ENCODE measurements at regions not wholly inside any gene's neighbourhood (a gene's known extent, or its start where the extent isn't known, plus 50 kb on each side); places are given as distances from the start of the nearest gene placed in this dataset.
"Not testable (repeated sequence)": the region's sequence is repeated elsewhere in the genome, so short reads cannot be mapped to it uniquely, and the experiment has no call there.

DNA sequence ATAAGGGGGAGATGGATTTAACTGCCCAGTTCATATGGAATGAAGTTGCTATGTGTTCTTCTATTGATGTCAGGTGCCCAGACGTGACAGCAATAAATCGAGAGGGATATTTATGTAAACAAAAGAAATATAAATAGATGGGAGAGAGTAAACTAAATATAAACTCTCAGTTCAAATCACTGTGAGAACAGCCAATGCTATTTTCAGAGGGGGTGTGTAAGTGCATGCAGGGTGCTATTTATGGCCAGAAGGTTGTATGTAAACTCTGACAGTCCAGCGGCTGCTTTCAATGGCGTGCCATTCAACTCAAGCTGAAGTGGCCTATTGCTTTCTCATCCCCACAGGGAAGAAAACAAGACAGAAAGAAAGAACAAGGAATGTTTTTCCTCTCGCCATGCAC is 127.2 kb downstream of the KCNA5 start:
- no peak for TF ChIP-seq POLR2AphosphoS5 (IDR thresholded peaks at IDR 0.05)
- TF ChIP-seq, protein P1, sequence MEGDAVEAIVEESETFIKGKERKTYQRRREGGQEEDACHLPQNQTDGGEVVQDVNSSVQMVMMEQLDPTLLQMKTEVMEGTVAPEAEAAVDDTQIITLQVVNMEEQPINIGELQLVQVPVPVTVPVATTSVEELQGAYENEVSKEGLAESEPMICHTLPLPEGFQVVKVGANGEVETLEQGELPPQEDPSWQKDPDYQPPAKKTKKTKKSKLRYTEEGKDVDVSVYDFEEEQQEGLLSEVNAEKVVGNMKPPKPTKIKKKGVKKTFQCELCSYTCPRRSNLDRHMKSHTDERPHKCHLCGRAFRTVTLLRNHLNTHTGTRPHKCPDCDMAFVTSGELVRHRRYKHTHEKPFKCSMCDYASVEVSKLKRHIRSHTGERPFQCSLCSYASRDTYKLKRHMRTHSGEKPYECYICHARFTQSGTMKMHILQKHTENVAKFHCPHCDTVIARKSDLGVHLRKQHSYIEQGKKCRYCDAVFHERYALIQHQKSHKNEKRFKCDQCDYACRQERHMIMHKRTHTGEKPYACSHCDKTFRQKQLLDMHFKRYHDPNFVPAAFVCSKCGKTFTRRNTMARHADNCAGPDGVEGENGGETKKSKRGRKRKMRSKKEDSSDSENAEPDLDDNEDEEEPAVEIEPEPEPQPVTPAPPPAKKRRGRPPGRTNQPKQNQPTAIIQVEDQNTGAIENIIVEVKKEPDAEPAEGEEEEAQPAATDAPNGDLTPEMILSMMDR (IDR thresholded peaks at IDR 0.05) = no peak
- no peak for TF ChIP-seq POLR2A (IDR thresholded peaks at IDR 0.05)
- no peak for TF ChIP-seq EP300 (IDR thresholded peaks at IDR 0.05)
- peaks cover 0 to 7% (median 0%) of the 10 kb centered on the region in 3 donors for H3K27me3 ChIP-seq
- no peaks in the 10 kb centered on the region for H3K9me3 ChIP-seq
- no peak overlapping the region for H3K4me3 ChIP-seq
- H3K27ac ChIP-seq = no peak overlapping the region
- intact Hi-C loops (cut with DNase I) = loop anchor here (5.0 kb wide), 1 partner anchor 271 kb away; no protein-coding TSS in a partner anchor
- H3K36me3 ChIP-seq = no peaks in the 10 kb centered on the region
- no peak for DNase-seq
- H3K4me1 ChIP-seq = no peaks in the 10 kb centered on the region
- 36 to 60% methylated on average over 5 of the region's 5 CpGs for WGBS, 2 donors

DNA sequence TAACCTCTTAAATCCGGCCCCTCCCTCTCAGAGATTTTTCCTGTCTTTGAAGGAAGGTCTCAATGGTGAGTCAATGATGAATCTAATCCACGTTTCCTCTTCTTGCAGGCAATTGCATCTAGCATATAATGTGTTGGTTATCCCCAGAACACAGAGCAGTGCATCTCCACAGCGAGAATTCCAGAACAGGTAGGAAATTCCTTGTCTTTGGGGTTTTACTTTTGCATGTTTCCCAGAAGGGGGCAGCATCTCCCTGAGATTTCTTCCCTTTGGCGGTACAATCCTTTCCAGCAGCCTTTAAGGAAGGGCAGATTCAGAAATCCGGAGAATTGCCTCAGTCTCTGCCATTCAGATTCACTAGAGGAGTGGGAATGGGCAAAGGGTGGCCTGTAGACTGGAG is 128.0 kb downstream of the KCNA5 start:
- WGBS, 2 donors = 18 to 32% methylated on average over 5 of the region's 5 CpGs
- Histone ChIP-seq H3K9me3 (no peaks in the 10 kb centered on the region), H3K27ac (no peak overlapping the region), H3K36me3 (no peaks in the 10 kb centered on the region), H3K4me3 (no peak overlapping the region), H3K27me3 (peaks cover 0 to 7% (median 0%) of the 10 kb centered on the region in 3 donors), H3K4me1 (no peaks in the 10 kb centered on the region)
- DNase-seq = no peak
- intact Hi-C loops (cut with DNase I) = loop anchor here (5.0 kb wide), 1 partner anchor 271 kb away; no protein-coding TSS in a partner anchor
- TF ChIP-seq, protein P1 (IDR thresholded peaks at IDR 0.05) = peak in 3 of 4 experiments; percentile 40 to 55 (median 48)
- no peak for TF ChIP-seq POLR2AphosphoS5 (IDR thresholded peaks at IDR 0.05)

DNA sequence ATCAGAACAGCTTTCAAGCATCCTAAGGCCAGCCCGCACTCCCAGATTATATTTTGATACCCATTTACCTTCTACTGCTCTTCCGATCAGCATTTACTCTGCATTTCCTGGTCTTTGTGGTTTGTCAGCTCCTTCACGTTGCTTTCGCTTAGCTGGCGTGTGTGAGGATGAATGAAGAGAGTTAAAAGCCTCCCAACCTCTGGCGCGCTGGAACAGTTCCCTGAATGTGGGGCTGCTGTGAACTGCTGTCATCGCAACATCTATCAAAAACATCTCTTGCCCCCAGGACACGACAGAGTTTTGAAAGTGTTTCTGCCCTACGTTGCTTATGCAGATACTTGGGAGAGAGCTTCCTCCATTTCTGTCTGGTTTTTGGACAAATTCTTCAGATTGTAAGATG is 129.2 kb downstream of the KCNA5 start:
- intact Hi-C loops (cut with DNase I) = loop anchor here (5.0 kb wide), 1 partner anchor 269 kb away; no protein-coding TSS in a partner anchor
- no peaks in the 10 kb centered on the region for H3K4me1 ChIP-seq
- 88 to 90% methylated on average over 10 of the region's 10 CpGs for WGBS, 2 donors
- TF ChIP-seq POLR2AphosphoS5 (IDR thresholded peaks at IDR 0.05) (no peak), POLR2A (IDR thresholded peaks at IDR 0.05) (no peak), EP300 (IDR thresholded peaks at IDR 0.05) (no peak)
- TF ChIP-seq, protein P1 (IDR thresholded peaks at IDR 0.05) = no peak
- H3K27me3 ChIP-seq = peaks cover 0 to 7% (median 0%) of the 10 kb centered on the region in 3 donors
- H3K36me3 ChIP-seq = no peaks in the 10 kb centered on the region
- no peaks in the 10 kb centered on the region for H3K9me3 ChIP-seq
- no peak for DNase-seq
- H3K27ac ChIP-seq = no peak overlapping the region
- H3K4me3 ChIP-seq = no peak overlapping the region

DNA sequence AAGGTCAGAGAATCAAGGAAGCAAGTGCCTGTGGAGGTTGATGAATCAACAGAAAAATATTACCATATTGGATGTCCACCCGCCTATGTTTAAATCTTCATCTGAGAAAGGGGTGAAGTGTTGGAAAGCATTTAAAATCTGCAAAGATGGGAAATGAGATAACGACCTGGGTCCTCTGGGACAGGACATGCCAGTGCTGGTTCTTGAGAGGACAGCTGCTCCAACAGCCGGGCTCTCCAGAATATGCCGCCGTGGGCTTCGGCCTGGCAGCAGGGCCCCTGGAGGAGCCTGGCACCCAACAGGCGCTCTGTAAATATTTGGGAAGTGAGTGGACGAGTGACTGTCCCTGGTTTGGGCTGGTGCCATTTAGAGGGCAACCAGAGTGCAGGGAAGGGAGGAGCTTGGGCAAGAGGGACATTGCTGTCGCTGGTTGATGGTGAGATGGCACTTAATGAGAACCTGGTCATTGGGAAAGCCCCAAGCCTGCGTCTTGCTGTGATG is 129.9 kb downstream of the KCNA5 start:
- Histone ChIP-seq H3K27me3 (peaks cover 0 to 7% (median 0%) of the 10 kb centered on the region in 3 donors), H3K36me3 (no peaks in the 10 kb centered on the region), H3K4me3 (no peak overlapping the region), H3K4me1 (no peaks in the 10 kb centered on the region), H3K27ac (no peak overlapping the region), H3K9me3 (no peaks in the 10 kb centered on the region)
- TF ChIP-seq, protein P1 (IDR thresholded peaks at IDR 0.05) = no peak
- TF ChIP-seq POLR2AphosphoS5 (IDR thresholded peaks at IDR 0.05) (no peak), EP300 (IDR thresholded peaks at IDR 0.05) (no peak), POLR2A (IDR thresholded peaks at IDR 0.05) (no peak)
- intact Hi-C loops (cut with DNase I) = loop anchor here (5.0 kb wide), 1 partner anchor 269 kb away; no protein-coding TSS in a partner anchor
- WGBS, 2 donors = 77 to 85% methylated on average over 10 of the region's 10 CpGs
- DNase-seq = no peak

DNA sequence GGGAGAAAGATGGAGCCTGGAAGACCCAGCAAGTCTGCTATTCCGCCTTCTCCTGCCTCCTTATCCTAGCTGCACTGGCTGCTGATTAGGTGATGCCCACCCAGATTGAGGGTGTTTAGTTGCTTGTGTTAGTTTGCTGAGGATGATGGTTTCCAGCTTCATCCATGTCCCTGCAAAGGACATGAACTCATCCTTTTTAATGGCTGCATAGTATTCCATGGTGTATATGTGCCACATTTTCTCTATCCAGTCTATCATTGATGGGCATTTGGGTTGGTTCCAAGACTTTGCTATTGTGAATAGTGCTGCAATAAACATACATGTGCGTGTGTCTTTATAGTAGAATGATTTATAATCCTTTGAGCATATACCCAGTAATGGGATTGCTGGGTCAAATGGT is 131.7 kb downstream of the KCNA5 start:
- H3K27ac ChIP-seq; H3K4me3 ChIP-seq; H3K9me3 ChIP-seq; DNase-seq; H3K27me3 ChIP-seq; H3K4me1 ChIP-seq; intact Hi-C loops (cut with DNase I); H3K36me3 ChIP-seq: not testable (repeated sequence)
- WGBS, 2 donors = 76 to 91% methylated on average over 2 of the region's 2 CpGs

Data from sigmoid colon (tissue), 6 donors.